GM19043 (cell line): ENCODE measurements at regions not wholly inside any gene's neighbourhood (a gene's known extent, or its start where the extent isn't known, plus 50 kb on each side); places are given as distances from the start of the nearest gene placed in this dataset.

Experiments
- ATAC-seq: cut with Tn5 transposase; IDR thresholded peaks from one replicate; pipeline ENCODE4 v1.9.1; 2021; ENCODE audit warnings: low read depth; ENCODE audit not compliant: unreplicated experiment

DNA sequence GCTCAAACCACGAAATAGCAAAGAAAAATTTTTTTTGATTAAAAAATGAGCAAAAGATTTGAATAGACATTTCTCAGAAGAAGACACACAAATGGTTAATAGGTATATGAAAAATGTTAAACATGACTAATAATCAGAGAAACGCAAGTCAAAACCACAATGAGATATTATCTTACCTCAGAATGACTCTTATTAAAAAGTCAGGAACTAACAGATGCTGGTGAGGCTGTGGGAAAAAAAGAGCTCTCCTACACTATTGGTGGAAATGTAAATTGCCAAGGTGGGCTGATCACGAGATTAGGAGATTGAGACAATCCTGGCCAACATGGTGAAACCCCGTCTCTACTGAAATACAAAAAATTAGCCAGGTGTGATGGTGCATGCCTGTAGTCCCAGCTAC is 315.5 kb upstream of the FLRT2 start:
- no peak for ATAC-seq

DNA sequence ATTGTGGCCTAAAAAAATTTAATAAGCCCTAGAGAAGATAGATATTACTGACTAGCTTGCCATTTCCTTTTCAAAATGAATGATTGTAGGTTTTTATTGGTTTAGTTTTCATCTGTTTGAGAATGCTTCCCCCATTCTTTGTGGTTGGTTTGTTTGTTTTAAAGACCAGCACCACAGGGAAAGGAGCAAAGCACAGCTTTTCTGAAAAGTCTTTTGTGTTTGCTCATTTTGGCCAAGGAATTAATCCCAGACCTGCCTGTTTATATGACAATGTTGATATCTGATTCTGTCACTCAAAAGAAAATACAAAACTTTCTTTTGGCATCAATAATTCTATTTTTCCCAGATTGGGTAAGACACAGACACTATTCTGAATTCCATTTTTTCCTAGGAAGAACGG is 312.5 kb upstream of the FLRT2 start:
- ATAC-seq: no peak

DNA sequence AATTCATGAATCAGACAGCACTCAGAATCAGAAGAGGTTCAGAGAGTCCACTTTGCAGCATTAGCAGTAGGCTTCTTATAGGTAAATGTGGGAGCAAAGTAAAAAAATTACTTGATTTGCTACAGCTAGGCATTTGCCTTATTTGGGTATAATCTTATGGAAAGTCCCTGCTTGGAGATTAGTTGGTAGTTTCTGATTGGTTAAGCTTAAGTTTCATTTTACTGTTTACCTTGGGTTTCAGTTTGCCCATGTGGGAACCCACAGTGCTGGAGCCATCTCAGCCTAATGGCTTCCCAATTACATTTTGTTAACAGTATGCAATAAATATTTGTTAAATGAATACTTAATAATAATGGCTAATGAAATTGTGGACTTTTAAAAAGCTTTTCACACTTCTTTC is 311.0 kb upstream of the FLRT2 start:
- no peak for ATAC-seq

DNA sequence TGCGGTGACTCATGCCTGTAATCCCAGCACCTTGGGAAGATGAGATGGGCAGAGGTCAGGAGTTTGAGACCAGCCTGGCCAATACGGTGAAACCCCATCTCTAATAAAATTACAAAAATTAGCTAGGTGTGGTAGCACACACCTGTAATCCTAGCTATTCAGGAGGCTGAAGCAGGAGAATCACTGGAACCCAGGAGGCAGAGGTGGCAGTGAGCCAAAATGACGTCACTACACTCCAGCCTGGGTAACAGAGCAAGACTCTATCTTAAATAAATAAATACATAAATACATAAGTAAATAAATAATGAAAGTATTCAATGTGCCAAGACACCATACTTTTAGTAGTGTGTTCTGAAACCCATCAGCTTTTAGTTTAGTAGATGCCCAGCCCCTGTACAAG is 308.1 kb upstream of the FLRT2 start:
- ATAC-seq: no peak

DNA sequence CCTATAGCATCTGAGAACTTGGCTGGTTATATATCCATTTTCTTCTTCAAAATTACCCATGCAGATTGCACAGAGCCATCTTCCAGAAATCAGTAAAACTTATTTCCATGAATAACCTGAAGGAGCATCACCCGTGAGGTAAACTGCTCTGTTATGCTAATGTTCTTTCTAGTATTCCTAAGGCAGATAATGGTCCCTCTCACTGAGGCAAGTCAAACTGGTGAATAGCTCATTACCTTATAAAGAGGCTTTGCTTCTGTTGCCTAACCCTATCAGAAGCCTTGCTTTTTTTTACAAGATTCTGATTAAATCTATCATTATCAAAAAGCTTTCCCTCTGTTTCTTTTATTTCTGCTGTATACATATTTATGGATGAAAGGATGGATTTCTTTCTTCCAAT is 307.6 kb upstream of the FLRT2 start:
- ATAC-seq: no peak

DNA sequence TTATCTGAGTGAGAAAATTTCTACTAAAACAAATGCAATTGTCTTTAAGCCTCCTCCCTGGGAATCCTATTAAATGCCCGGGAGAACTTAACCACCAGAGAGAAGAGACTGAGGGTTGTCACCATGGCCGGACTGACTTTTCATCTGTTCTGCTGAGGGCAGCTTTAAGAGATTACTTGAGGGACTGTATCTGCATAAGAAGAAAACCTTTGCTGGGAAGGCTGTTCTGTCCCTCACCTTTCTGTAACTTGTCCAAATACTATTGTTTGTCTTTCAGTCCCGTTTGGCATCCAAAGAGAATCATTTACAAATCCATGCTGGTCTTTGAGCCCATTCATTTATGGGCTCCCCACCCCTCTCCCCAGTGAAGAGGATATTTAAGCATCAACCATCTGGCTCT is 306.3 kb upstream of the FLRT2 start:
- no peak for ATAC-seq

DNA sequence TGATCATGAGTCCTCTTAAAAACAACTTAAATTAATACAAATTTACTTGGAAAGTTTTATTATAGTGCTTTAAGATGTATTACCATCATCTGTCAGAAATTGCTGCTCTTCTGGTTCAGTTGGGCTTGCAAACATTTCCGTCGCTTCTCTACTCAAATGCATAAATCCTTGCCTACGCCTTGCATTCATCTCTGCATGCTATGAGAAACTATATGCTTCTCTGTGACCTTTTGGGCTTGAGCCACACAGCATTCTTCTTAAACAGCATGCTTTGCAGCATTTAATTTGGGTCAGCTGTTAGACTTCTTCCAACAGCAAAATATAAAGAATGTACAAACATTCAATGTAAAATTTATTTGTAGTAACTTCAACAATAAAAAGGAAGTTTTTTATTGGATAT is 305.7 kb upstream of the FLRT2 start:
- no peak for ATAC-seq

DNA sequence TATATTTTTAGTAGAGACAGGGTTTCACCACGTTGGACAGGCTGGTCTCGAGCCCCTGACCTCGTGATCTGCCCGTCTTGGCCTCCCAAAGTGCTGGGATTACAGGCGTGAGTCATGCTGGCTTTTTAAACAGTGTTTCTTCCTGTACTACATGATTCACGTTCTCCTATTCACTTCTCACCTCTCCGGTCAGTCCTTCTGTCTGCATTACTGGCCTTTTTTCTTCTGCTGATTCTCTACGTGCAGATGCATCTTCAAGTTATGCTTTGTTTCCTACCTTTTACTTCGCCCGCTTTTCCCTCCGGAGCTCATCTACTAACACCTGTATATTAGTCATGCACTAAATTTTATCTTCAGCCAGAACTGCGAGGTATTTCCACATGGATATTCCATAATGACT is 296.2 kb upstream of the FLRT2 start:
- no peak for ATAC-seq

DNA sequence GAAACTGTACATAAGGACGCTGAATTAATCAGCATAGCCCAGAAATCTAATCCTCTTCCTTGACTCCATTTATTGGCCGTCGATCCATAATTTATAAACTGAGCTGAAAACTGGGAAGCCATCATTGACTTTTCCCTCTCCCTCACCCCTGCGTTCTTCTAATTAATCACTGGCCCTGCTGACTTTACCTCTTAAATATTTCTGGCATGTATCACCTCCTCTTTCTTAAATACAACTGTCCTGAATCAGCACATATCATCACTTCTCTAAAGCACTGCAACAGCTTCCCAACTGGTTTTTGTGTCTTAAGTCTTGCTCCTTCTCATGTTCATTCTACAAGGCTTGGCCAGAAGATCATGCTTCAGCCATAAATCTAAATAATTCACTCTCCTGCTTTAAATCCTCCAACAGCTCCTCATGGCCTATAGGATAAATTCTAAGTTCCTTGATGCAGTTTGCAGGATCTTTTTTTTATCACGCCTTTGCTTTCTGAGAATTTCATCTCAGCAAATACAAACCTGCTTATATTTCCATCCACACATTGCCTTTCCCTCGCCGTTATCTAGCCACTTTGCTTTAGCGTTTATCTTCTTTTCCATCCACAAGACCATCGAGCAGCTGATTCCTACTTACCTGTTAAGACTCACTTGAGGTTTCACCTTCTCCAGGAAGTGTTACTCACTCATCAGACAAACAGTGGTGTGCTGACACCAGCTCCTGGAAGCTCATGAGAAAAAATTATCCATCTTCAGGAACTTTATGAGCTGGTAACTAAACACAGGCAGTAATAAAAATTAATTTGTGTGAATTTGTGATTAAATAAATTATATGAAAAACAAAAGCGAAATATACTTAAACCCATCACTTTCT is 295.6 kb upstream of the FLRT2 start:
- ATAC-seq: no peak

DNA sequence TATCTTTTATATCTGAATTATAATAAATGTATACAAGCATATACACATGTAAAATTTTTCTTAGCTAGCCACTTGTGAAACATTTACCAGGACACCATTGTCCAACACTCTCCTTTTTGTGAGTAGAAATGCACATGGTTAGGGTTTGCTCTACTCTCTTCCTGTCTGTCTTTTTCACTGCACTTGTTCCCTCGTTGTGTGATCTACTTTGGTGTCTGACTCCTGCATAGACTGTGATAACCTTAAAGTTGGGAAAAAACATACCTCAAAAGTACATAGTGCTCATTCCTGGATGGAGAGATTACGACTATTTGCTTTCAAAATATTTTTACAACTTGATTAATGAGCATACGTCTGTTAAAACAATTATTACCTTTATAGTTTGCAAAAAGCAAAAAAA is 294.1 kb upstream of the FLRT2 start:
- no peak for ATAC-seq

DNA sequence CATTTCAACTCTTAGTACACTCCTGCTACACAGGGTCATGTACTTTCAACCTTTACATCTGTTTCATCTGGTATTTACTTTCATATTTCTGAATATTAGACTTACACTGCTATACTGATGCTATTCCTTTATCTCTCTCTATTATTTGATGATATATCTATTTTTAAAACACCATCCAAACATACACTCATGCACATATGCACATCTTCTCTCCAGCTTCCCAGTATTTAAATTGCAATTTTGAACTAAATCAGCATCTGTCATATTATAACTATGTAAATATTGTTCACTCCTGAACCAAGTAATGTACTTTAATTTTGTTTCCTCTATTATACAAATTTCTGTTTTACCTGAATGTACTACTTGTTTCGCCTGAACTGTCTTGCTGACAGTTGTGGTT is 293.6 kb upstream of the FLRT2 start:
- ATAC-seq: no peak

DNA sequence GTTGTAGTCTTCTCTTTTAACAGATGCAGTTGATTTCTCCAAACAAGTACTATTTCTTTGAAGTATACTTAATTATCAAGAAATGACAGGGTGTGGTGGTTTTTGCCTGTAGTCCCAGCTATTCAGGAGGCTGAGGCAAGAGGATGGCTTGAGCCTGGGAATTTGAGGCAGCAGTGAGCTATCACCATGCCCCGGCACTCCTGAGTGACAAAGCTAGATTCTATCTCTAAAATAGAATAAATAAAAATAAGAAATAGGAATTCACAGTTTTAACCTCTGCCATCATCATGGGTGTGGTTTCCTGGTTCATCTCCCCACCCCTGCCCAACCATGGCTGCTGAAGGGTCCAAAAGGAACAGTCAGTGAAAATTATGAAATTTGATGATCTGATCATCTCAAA is 290.2 kb upstream of the FLRT2 start:
- ATAC-seq: no peak

DNA sequence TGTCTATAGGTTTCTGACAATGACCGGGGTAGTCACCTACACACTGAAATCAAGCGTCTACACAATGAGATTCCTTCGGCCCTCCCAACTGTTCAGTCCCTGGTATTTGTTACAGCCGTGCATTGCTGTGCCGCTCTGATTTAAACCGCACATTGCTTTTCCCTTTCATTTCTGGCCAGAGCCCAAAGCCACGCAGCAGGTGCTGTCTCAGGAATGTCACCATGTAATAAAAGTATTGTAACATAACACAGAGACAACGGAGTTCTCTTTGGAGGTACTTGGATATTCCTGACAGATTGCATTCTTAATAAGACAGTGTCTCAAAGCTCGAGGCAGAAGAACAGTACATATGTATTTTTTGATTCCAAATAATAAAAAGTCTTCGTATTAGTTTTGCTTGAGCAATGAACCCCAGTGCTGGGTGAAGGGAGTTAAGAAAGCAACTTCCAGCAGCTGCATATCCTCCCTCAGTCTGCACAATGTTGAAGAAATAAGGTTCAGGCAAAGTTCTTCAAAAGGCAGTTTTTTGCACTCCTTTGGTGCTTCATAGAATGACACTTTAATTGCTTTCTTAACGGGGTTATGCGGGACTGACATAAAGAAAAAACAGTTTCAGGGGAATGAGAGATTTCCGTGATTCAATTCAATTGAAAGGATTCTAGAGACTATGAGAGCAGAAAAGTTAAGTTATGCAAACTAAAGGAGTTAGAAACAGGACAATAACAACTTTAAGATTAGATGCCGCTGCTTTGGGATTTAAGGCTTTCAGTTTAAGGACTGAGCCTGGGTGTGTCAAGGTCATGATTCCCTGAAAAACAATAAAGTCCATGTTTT is 288.7 kb upstream of the FLRT2 start:
- no peak for ATAC-seq

DNA sequence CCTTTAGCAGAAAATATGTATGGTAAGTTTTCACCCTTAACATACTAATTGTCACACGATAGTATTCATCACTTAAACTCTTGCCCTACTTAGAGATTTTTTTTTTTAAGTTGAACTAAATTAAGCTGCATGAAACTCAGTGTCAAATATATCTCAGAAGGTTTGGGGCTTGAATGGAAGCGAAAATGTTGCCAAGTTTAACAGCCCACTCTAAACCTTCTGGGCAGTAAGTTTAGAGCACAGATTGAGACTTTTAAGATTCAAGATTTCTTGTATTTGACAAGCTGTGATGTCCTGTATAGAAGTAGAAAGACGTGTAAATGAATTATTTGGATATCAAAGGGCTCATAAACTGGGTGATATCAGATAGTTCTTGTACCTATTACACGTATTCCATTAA is 287.3 kb upstream of the FLRT2 start:
- ATAC-seq: no peak

DNA sequence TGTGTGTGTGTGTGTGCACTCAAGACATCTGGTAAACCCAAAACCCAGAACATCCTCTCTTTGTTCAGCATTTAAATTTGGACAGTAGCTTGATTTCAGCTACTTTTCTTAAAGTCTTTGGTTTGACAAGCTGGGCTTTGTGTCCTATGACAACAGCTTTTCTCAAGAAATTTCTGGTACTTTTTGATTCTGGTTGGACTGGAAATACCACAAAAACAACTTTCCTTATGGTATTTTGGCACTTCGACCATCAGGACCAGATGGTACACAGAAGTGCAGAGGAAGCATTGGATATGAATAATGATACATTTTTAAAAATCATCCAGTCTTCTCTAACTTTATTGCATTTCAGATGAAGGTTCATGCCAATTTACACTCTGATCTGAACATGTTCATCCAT is 286.6 kb upstream of the FLRT2 start:
- no peak for ATAC-seq

DNA sequence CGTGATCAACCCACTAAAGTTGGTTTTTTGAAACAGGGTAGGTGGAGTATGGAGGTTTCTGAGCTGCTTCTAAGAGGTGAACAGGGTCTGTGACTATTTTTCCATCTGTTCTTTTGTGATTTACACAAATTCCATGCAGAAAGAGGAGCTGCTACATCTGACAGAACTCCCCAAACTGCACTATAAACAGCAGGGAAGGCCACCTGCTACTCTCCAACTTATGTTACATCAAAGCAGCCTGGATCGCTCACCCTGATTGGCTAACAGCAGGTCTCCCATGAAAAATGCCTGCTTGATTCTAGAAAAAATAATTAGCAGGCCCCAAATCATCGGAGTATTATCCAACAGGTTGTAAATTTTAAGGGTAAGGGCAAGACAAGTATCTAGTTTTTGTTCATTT is 282.9 kb upstream of the FLRT2 start:
- ATAC-seq: no peak

DNA sequence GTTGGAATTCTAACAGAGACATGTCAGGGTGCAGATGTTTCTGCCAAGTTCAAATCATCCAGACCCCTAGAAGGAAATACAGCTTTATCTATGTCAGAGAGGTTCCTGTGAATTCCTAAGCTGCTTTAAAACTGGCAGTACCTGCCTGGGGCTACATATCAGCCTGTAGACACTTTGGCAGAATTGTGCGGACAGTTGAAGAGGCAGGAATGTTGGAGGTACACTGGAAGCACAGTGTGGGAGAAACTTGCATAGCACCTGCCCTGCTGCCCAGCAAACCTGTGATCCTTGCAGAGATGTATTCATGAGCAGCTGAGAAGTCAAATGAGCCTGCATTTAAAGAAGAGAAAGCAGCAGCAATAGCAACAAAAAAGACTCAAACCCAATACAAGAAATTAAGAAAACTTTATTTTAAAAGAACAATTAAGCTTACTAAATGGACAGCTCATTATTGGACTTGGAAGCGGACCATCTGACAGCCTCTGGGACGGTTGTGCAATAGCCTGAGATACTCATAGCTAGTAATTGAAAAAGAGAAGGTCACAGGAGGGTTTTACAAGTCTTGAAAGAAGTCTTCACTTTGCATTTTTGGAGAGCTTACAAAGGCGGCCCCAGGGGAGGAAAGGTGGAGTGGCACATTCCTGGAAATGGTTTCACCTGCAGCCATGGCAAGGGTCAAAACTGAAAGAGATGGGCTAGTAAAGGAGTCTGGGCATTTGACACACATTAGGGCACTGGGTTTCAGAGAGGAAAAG is 280.9 kb upstream of the FLRT2 start:
- ATAC-seq: no peak

DNA sequence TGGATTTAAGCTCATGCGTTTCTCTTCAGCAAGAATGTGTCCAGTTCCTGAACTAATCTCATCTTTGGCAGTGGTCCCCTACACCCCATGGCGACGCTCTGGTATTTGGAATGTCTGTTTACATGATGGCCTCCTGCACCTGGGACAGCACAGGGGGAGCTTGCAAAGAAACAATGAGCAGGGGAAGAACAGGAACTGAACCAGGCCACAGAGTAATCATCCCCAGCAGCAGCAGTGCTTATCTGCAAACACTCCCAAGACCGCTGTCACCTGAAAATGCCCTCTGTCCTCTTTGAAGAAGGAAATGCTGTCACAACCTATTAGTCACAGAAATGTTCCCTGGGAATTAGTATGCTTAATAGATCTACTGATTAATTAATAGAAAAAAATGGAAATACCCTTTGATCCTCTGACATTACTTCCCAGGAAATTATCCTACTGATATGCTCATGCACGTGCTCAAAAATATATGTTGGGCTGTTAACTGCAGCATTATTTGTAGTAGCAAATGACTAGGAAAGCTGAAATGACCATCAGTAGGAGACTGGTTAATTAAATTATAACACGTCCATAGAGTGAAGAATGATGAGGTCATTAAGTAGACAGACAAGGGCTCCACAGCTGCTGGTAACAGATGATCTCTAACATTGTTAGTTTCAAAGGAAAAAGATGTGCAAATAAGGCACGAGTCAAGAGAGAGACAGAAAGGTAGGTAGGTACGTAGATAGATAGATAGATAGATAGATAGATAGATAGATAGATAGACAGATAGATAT is 279.3 kb upstream of the FLRT2 start:
- ATAC-seq: no peak

DNA sequence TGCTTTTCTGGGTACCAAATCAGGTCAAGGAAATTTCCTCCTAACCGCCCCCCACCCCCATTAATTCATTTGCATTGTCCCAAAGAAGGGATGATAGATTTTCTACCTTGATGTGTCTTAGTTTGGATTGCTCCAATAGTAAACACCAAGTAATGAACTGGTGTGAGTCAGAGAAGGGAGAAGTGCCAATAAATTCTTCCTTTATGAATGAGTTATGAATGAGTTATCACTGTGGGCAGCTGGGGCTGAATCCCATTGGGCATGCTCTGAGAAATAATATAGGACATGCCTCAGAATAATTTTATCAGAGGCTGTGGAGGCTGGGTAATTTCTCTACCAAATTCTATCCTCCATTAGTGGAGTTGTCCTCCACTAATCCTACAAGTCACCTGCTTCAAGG is 277.9 kb upstream of the FLRT2 start:
- no peak for ATAC-seq

DNA sequence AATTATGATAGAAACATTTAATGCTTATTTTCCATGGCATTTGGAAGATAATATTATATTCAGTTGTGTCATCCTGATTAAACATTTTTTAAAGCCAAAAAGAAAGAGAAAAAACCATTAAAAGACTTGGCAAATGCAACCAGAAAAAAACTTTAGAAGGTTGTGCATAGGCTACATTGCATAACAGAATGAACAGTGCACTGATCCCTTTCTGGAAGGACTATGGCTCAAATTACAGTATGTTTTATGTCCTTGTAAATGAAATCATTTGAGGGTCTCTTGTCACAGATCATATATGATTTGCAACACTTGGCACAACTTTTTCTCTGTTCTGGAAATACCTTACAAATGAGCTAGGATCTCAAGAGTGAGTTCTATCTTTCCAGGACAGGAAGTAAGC is 275.2 kb upstream of the FLRT2 start:
- no peak for ATAC-seq

DNA sequence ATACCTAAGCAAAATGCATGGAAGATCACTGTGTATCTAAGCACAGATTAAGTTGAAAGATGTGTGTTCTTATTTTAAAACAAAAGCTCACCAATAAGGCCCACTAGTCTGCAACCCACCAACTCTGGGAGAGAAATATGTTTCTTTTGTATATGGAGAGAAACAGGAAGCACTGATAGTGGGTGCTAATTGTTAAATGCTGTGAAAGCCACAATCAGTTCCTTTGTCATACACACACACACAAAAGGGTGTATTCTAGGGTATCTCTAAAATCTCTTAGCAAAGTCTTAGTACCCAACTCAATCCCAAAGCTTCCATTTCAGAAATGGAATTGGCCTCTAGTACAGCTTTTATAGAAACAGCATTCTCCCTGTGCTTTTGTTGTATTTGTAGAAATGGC is 272.7 kb upstream of the FLRT2 start:
- ATAC-seq: no peak
